ENCODE measurements at regions not wholly inside any gene's neighbourhood (a gene's known extent, or its start where the extent isn't known, plus 50 kb on each side); places are given as distances from the start of the nearest gene placed in this dataset.
"Not testable (repeated sequence)": the region's sequence is repeated elsewhere in the genome, so short reads cannot be mapped to it uniquely, and the experiment has no call there.

DNA sequence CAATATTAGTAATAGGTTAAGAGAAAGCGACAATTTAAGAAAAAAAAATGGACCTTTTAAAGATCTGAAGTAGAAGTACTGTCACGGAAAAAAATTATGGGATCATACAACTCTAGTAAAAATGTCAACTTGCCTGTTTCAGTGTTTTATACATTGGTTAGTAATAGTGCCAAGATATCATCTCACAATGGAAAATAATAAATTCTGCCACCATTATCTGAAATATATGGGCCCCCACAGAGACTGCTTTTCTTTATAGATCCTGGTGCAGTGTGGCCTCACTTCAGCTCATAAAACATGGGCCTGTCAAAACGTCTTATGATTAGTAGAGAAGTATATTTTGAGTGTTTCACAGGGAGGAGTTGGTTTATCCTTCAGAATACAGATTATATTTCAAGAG is 266.3 kb upstream of the EPHA6 start:
- in situ Hi-C loops (cut with MboI; ENCODE audit: low pct_unique_long_range_greater_than_20kb, low sequenced_read_pairs, unreplicated experiment): no loop called here
- no peak for DNase-seq (ENCODE audit: low spot score)
- TF ChIP-seq CTCF (IDR thresholded peaks at IDR 0.05; ENCODE audit: extremely low read depth, insufficient read depth, missing control alignments): no peak

- in situ Hi-C loops (cut with MboI; ENCODE audit: low pct_unique_long_range_greater_than_20kb, low sequenced_read_pairs, unreplicated experiment): no loop called here
- no peak for TF ChIP-seq CTCF (IDR thresholded peaks at IDR 0.05; ENCODE audit: extremely low read depth, insufficient read depth, missing control alignments)
- no peak for DNase-seq (ENCODE audit: low spot score)
Observed at GRCh38 chr3:96576935-96577334, 237.5 kb upstream of the EPHA6 start.

DNA sequence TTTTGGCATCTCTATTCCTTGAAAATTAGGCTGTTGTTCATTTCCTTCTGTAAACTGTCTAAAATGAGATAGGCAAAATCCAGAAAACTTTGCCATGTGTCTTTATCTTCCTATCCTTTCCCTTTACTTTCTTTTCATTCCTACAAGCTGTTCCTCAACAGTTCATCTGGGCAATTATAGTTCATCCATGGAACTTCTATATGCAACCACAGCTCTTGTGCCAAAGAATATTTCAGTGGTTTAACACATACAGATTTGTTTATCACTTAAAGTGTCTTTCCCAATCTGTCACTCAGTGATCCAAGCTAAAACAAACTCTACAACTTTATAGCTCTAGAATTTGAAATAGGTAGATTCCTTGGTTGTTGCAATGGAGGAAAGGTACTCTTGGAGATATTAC is 230.3 kb upstream of the EPHA6 start:
- no peak for DNase-seq (ENCODE audit: low spot score)

GRCh38 chr3:96606865-96607264 is 207.5 kb upstream of the EPHA6 start:
- DNase-seq (ENCODE audit: low spot score); in situ Hi-C loops (cut with MboI; ENCODE audit: low pct_unique_long_range_greater_than_20kb, low sequenced_read_pairs, unreplicated experiment): not testable (repeated sequence)

More for the DNA sequence above, 230.3 kb upstream of the EPHA6 start:
- TF ChIP-seq CTCF (IDR thresholded peaks at IDR 0.05; ENCODE audit: extremely low read depth, insufficient read depth, missing control alignments): no peak
- in situ Hi-C loops (cut with MboI; ENCODE audit: low pct_unique_long_range_greater_than_20kb, low sequenced_read_pairs, unreplicated experiment): no loop called here

- no peak for TF ChIP-seq CTCF (IDR thresholded peaks at IDR 0.05; ENCODE audit: extremely low read depth, insufficient read depth, missing control alignments)
- in situ Hi-C loops (cut with MboI; ENCODE audit: low pct_unique_long_range_greater_than_20kb, low sequenced_read_pairs, unreplicated experiment): no loop called here
- no peak for DNase-seq (ENCODE audit: low spot score)
Observed at GRCh38 chr3:96619475-96619874, 194.9 kb upstream of the EPHA6 start.

- in situ Hi-C loops (cut with MboI; ENCODE audit: low pct_unique_long_range_greater_than_20kb, low sequenced_read_pairs, unreplicated experiment): no loop called here
- TF ChIP-seq CTCF (IDR thresholded peaks at IDR 0.05; ENCODE audit: extremely low read depth, insufficient read depth, missing control alignments): no peak
- no peak for DNase-seq (ENCODE audit: low spot score)
Observed at GRCh38 chr3:96622878-96623277, 191.5 kb upstream of the EPHA6 start.

- DNase-seq (ENCODE audit: low spot score): no peak
- TF ChIP-seq CTCF (IDR thresholded peaks at IDR 0.05; ENCODE audit: extremely low read depth, insufficient read depth, missing control alignments): no peak
- in situ Hi-C loops (cut with MboI; ENCODE audit: low pct_unique_long_range_greater_than_20kb, low sequenced_read_pairs, unreplicated experiment): no loop called here
Observed at GRCh38 chr3:96631050-96631449, 183.3 kb upstream of the EPHA6 start.
